GM12878 (cell line): ENCODE measurements at regions not wholly inside any gene's neighbourhood (a gene's known extent, or its start where the extent isn't known, plus 50 kb on each side); places are given as distances from the start of the nearest gene placed in this dataset.

Experiments used
- CTCF ChIP-seq, 3 experiments: IDR thresholded peaks in 2 of 3; conservative IDR thresholded peaks in 1 of 3; 2 replicates each; pipeline ENCODE4 v1.5.1; 2011; ENCODE audit warnings: low read depth in 3 of 3, low read length in 3 of 3, mild to moderate bottlenecking in 3 of 3, control low read depth in 2 of 3, moderate library complexity in 2 of 3, inconsistent platforms in 1 of 3, mixed read lengths in 1 of 3; ENCODE audit not compliant: control insufficient read depth in 2 of 3, insufficient read depth in 1 of 3; ENCODE audit errors: extremely low read depth in 1 of 3
- FOXM1 ChIP-seq: IDR thresholded peaks from 2 replicates; pipeline ENCODE4 v1.6.1; 2012; ENCODE audit warnings: low read depth, mild to moderate bottlenecking, inconsistent platforms, low read length, moderate library complexity
- MYC ChIP-seq: IDR thresholded peaks from 2 replicates; pipeline ENCODE4 v1.6.1; 2011; ENCODE audit warnings: mild to moderate bottlenecking, low read length, moderate library complexity, inconsistent platforms; ENCODE audit not compliant: insufficient read depth, insufficient replicate concordance, insufficient read length, severe bottlenecking
- NFYB ChIP-seq: IDR thresholded peaks from 2 replicates; pipeline ENCODE4 v1.6.1; 2011; ENCODE audit warnings: low read depth, mild to moderate bottlenecking, low read length, improper control_type of control experiment, moderate library complexity; ENCODE audit not compliant: insufficient read depth
- SMC3 ChIP-seq: IDR thresholded peaks from 2 replicates; pipeline ENCODE4 v1.6.1; 2011; ENCODE audit warnings: low read length, improper control_type of control experiment, borderline replicate concordance
- TAF1 ChIP-seq: IDR thresholded peaks from 2 replicates; pipeline ENCODE4 v1.6.1; 2011; ENCODE audit warnings: mild to moderate bottlenecking, low read depth, low read length, borderline replicate concordance
- ZNF274 ChIP-seq: IDR thresholded peaks from one replicate; pipeline ENCODE4 v1.8.0; 2011; ENCODE audit not compliant: insufficient read length, insufficient read depth
- TF ChIP-seq, protein P1 (sequence below): IDR thresholded peaks from 2 replicates; pipeline ENCODE4 v1.6.1; 2012; ENCODE audit warnings: mild to moderate bottlenecking, low read depth, low read length

- TF ChIP-seq CTCF (IDR thresholded peaks at IDR 0.05 in 2 of 3, conservative IDR thresholded peaks at IDR 0.05 in 1 of 3; ENCODE audit: control insufficient read depth in 2 of 3, extremely low read depth in 1 of 3, insufficient read depth in 1 of 3, low read depth in 3 of 3, low read length in 3 of 3) (no peak), MYC (no peak), FOXM1 (no peak), NFYB (no peak), SMC3 (no peak), ZNF274 (no peak), TAF1 (no peak)
- TF ChIP-seq, protein P1, sequence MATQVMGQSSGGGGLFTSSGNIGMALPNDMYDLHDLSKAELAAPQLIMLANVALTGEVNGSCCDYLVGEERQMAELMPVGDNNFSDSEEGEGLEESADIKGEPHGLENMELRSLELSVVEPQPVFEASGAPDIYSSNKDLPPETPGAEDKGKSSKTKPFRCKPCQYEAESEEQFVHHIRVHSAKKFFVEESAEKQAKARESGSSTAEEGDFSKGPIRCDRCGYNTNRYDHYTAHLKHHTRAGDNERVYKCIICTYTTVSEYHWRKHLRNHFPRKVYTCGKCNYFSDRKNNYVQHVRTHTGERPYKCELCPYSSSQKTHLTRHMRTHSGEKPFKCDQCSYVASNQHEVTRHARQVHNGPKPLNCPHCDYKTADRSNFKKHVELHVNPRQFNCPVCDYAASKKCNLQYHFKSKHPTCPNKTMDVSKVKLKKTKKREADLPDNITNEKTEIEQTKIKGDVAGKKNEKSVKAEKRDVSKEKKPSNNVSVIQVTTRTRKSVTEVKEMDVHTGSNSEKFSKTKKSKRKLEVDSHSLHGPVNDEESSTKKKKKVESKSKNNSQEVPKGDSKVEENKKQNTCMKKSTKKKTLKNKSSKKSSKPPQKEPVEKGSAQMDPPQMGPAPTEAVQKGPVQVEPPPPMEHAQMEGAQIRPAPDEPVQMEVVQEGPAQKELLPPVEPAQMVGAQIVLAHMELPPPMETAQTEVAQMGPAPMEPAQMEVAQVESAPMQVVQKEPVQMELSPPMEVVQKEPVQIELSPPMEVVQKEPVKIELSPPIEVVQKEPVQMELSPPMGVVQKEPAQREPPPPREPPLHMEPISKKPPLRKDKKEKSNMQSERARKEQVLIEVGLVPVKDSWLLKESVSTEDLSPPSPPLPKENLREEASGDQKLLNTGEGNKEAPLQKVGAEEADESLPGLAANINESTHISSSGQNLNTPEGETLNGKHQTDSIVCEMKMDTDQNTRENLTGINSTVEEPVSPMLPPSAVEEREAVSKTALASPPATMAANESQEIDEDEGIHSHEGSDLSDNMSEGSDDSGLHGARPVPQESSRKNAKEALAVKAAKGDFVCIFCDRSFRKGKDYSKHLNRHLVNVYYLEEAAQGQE: no peak
Observed at GRCh38 chr4:144820011-144820727, 174.2 kb downstream of the HHIP start.
